Peyer's patch (tissue), 4 donors: ENCODE measurements at regions not wholly inside any gene's neighbourhood (a gene's known extent, or its start where the extent isn't known, plus 50 kb on each side); places are given as distances from the start of the nearest gene placed in this dataset.

ENCODE experiments used
- POLR2A ChIP-seq, 2 donors: fragments of 450-650 bp; IDR thresholded peaks; one replicate each; pipeline ENCODE4 v1.5.1; 2017; ENCODE audit warnings: antibody characterized with exemption in 2 of 2, mild to moderate bottlenecking in 2 of 2, moderate library complexity in 2 of 2
- TF ChIP-seq, protein P1 (sequence below), 6 experiments: fragments of 450-650 bp in 4 of 6; fragments of 200-600 bp in 2 of 6; sonication (generic) in 1 of 6; IDR thresholded peaks; one replicate each; pipeline ENCODE4 v1.5.1; 2017 to 2019; ENCODE audit warnings: antibody characterized with exemption in 6 of 6, mild to moderate bottlenecking in 3 of 6, moderate library complexity in 1 of 6

DNA sequence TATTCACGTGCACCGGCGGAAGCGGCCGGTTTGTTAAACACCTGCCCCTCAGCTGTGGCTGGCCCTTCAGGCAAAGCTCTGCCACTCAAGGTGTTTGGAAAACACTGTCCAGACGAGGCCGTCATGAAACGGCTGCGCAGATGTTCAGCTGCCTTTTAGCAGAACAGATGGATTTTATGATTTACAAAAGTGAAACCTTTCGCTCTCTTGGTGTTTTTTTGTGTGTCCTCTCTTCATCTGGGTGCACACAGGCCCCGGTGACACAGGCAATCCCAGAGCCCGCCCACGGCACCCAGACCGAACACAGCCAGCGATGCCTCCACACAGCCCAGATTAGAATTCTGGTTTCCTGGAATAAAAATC is 397.0 kb downstream of the SMOC2 start:
- TF ChIP-seq, protein P1, sequence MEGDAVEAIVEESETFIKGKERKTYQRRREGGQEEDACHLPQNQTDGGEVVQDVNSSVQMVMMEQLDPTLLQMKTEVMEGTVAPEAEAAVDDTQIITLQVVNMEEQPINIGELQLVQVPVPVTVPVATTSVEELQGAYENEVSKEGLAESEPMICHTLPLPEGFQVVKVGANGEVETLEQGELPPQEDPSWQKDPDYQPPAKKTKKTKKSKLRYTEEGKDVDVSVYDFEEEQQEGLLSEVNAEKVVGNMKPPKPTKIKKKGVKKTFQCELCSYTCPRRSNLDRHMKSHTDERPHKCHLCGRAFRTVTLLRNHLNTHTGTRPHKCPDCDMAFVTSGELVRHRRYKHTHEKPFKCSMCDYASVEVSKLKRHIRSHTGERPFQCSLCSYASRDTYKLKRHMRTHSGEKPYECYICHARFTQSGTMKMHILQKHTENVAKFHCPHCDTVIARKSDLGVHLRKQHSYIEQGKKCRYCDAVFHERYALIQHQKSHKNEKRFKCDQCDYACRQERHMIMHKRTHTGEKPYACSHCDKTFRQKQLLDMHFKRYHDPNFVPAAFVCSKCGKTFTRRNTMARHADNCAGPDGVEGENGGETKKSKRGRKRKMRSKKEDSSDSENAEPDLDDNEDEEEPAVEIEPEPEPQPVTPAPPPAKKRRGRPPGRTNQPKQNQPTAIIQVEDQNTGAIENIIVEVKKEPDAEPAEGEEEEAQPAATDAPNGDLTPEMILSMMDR (IDR thresholded peaks at IDR 0.05) = no peak
- TF ChIP-seq POLR2A (IDR thresholded peaks at IDR 0.05) = no peak
